Panc1 (cell line): ENCODE measurements at regions not wholly inside any gene's neighbourhood (a gene's known extent, or its start where the extent isn't known, plus 50 kb on each side); places are given as distances from the start of the nearest gene placed in this dataset.

Experiments used
- POLR2AphosphoS5 ChIP-seq: IDR thresholded peaks from 2 replicates; pipeline ENCODE4 v1.6.1; 2012; ENCODE audit warnings: mild to moderate bottlenecking, low read depth, low read length, moderate library complexity
- TCF7L2 ChIP-seq: IDR thresholded peaks from 2 replicates; pipeline ENCODE4 v1.6.1; 2011; ENCODE audit warnings: mild to moderate bottlenecking, low read depth, low read length, inconsistent platforms
- TF ChIP-seq, protein P1 (sequence below): fragments of 450-650 bp; IDR thresholded peaks from 2 replicates; pipeline ENCODE4 v1.5.1; 2017; ENCODE audit warnings: mild to moderate bottlenecking
- TF ChIP-seq, protein P2 (sequence below), 2 experiments: IDR thresholded peaks; 2 replicates each; pipeline ENCODE4 v1.6.1; 2011 to 2012; ENCODE audit warnings: low read depth in 2 of 2, control low read depth in 1 of 2, low read length in 1 of 2, mild to moderate bottlenecking in 1 of 2, moderate library complexity in 1 of 2; ENCODE audit not compliant: insufficient read depth in 1 of 2

DNA sequence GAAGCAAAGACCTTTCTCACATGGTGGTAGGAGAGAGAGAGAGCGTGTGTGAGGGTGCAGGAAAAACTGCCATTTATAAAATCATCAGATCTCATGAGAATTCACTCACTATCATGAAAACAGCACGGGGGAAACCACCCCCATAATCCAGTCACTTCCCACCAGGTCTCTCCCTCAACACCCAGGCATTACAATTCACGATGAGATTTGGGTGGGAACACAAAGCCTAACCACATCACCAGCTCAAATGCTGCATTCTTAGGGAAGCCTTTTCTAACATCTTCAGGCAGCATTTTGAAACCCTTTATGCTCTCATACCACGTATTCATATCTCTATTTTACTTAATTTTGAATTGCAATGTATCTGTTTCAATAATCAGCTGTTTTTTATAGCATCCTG is 165.9 kb downstream of the TMTC3 start:
- TF ChIP-seq TCF7L2 = no peak
- TF ChIP-seq, protein P1, sequence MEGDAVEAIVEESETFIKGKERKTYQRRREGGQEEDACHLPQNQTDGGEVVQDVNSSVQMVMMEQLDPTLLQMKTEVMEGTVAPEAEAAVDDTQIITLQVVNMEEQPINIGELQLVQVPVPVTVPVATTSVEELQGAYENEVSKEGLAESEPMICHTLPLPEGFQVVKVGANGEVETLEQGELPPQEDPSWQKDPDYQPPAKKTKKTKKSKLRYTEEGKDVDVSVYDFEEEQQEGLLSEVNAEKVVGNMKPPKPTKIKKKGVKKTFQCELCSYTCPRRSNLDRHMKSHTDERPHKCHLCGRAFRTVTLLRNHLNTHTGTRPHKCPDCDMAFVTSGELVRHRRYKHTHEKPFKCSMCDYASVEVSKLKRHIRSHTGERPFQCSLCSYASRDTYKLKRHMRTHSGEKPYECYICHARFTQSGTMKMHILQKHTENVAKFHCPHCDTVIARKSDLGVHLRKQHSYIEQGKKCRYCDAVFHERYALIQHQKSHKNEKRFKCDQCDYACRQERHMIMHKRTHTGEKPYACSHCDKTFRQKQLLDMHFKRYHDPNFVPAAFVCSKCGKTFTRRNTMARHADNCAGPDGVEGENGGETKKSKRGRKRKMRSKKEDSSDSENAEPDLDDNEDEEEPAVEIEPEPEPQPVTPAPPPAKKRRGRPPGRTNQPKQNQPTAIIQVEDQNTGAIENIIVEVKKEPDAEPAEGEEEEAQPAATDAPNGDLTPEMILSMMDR = no peak
- TF ChIP-seq, protein P2, sequence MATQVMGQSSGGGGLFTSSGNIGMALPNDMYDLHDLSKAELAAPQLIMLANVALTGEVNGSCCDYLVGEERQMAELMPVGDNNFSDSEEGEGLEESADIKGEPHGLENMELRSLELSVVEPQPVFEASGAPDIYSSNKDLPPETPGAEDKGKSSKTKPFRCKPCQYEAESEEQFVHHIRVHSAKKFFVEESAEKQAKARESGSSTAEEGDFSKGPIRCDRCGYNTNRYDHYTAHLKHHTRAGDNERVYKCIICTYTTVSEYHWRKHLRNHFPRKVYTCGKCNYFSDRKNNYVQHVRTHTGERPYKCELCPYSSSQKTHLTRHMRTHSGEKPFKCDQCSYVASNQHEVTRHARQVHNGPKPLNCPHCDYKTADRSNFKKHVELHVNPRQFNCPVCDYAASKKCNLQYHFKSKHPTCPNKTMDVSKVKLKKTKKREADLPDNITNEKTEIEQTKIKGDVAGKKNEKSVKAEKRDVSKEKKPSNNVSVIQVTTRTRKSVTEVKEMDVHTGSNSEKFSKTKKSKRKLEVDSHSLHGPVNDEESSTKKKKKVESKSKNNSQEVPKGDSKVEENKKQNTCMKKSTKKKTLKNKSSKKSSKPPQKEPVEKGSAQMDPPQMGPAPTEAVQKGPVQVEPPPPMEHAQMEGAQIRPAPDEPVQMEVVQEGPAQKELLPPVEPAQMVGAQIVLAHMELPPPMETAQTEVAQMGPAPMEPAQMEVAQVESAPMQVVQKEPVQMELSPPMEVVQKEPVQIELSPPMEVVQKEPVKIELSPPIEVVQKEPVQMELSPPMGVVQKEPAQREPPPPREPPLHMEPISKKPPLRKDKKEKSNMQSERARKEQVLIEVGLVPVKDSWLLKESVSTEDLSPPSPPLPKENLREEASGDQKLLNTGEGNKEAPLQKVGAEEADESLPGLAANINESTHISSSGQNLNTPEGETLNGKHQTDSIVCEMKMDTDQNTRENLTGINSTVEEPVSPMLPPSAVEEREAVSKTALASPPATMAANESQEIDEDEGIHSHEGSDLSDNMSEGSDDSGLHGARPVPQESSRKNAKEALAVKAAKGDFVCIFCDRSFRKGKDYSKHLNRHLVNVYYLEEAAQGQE (IDR thresholded peaks at IDR 0.05; ENCODE audit: insufficient read depth in 1 of 2, low read depth in 2 of 2, low read length in 1 of 2) = no peak
- TF ChIP-seq POLR2AphosphoS5 = no peak
